K562 (cell line): ENCODE measurements at regions not wholly inside any gene's neighbourhood (a gene's known extent, or its start where the extent isn't known, plus 50 kb on each side); places are given as distances from the start of the nearest gene placed in this dataset.

Experiments
- ARID1B ChIP-seq: fragments of 450-650 bp; IDR thresholded peaks from 2 replicates; pipeline ENCODE4 v1.6.1; 2016; ENCODE audit warnings: antibody characterized with exemption, mild to moderate bottlenecking, inconsistent platforms
- E2F5 ChIP-seq: sonication (generic); formaldehyde crosslinking; IDR thresholded peaks from 2 replicates; pipeline ENCODE4 v1.8.0; 2022; ENCODE audit warnings: mild to moderate bottlenecking, missing genetic modification reagents
- RAD21 ChIP-seq, 2 experiments: fragments of 250-450 bp in 1 of 2; fragments of 450-650 bp in 1 of 2; sonication (Bioruptor Pico) in 1 of 2; formaldehyde crosslinking in 1 of 2; IDR thresholded peaks in 1 of 2; conservative IDR thresholded peaks in 1 of 2; 2 replicates each; pipeline versions ENCODE4 v1.4.0 to v1.8.0; 2020 to 2022; ENCODE audit warnings: mild to moderate bottlenecking in 2 of 2, moderate library complexity in 1 of 2
- THAP7 ChIP-seq: fragments of 250-450 bp; sonication (Bioruptor Pico); IDR thresholded peaks from 2 replicates; pipeline ENCODE4 v1.5.0; 2021
- ZBTB43 ChIP-seq: sonication (generic); formaldehyde crosslinking; IDR thresholded peaks from 2 replicates; pipeline ENCODE4 v1.8.0; 2023; ENCODE audit warnings: mild to moderate bottlenecking, missing genetic modification reagents
- ZNF24 ChIP-seq: fragments of 450-650 bp; IDR thresholded peaks from 2 replicates; pipeline ENCODE4 v1.6.1; 2016
- ZNF318 ChIP-seq, 2 experiments: fragments of 450-650 bp; IDR thresholded peaks; 2 replicates each; pipeline ENCODE4 v1.6.1; 2016; ENCODE audit warnings: mild to moderate bottlenecking in 2 of 2, borderline replicate concordance in 1 of 2, low read depth in 1 of 2, moderate library complexity in 1 of 2

- no peak for TF ChIP-seq ZNF318 (IDR thresholded peaks at IDR 0.05; ENCODE audit: borderline replicate concordance in 1 of 2, low read depth in 1 of 2)
- TF ChIP-seq E2F5 (CRISPR knock-in tag): no peak
- TF ChIP-seq THAP7 (CRISPR knock-in tag): no peak
- TF ChIP-seq ZBTB43 (CRISPR knock-in tag): no peak
- no peak for TF ChIP-seq ARID1B
- no peak for TF ChIP-seq ZNF24
- no peak for TF ChIP-seq RAD21 (CRISPR knock-in tag; conservative IDR thresholded peaks at IDR 0.05 in 1 of 2, IDR thresholded peaks at IDR 0.05 in 1 of 2)
Observed at GRCh38 chr13:92989301-92989700, 237.3 kb upstream of the GPC6 start (continued).
